Thyroid gland (tissue), 4 donors: ENCODE measurements at regions not wholly inside any gene's neighbourhood (a gene's known extent, or its start where the extent isn't known, plus 50 kb on each side); places are given as distances from the start of the nearest gene placed in this dataset.

Experiments used
- POLR2A ChIP-seq, 2 donors: fragments of 450-650 bp; IDR thresholded peaks; one replicate each; pipeline ENCODE4 v1.6.1; 2017; ENCODE audit warnings: antibody characterized with exemption in 2 of 2, mild to moderate bottlenecking in 2 of 2, moderate library complexity in 1 of 2
- TF ChIP-seq, protein P1 (sequence below), 6 experiments: fragments of 200-600 bp in 3 of 6; fragments of 450-650 bp in 3 of 6; sonication (generic) in 3 of 6; IDR thresholded peaks; one replicate each; pipeline ENCODE4 v1.5.1; 2016 to 2019; ENCODE audit warnings: antibody characterized with exemption in 6 of 6, mild to moderate bottlenecking in 2 of 6, inconsistent platforms in 1 of 6, moderate library complexity in 1 of 6

DNA sequence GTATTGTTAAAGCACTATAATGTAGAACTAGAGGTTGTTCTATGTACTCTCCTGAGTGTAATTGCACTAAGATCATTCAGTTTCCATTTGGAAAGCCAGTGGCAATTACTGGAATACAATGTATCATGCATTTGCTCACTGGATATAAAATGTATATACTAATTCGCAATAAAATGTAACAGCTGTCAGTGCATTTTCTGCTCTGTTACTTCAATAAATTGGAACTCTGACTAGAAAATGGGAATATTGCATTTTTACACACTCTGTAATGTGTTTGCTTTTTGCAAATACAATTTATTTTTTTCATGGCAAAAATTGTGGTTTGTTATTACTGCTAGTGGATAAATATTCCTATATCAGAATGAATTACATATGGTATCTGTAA is 893.8 kb upstream of the POU3F3 start:
- TF ChIP-seq, protein P1, sequence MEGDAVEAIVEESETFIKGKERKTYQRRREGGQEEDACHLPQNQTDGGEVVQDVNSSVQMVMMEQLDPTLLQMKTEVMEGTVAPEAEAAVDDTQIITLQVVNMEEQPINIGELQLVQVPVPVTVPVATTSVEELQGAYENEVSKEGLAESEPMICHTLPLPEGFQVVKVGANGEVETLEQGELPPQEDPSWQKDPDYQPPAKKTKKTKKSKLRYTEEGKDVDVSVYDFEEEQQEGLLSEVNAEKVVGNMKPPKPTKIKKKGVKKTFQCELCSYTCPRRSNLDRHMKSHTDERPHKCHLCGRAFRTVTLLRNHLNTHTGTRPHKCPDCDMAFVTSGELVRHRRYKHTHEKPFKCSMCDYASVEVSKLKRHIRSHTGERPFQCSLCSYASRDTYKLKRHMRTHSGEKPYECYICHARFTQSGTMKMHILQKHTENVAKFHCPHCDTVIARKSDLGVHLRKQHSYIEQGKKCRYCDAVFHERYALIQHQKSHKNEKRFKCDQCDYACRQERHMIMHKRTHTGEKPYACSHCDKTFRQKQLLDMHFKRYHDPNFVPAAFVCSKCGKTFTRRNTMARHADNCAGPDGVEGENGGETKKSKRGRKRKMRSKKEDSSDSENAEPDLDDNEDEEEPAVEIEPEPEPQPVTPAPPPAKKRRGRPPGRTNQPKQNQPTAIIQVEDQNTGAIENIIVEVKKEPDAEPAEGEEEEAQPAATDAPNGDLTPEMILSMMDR (IDR thresholded peaks at IDR 0.05), result no peak
- no peak for TF ChIP-seq POLR2A (IDR thresholded peaks at IDR 0.05)
